ENCODE measurements at regions not wholly inside any gene's neighbourhood (a gene's known extent, or its start where the extent isn't known, plus 50 kb on each side); places are given as distances from the start of the nearest gene placed in this dataset.

GRCh38 chr1:216846339-216846738 is 123.1 kb upstream of the ESRRG start:
- H3K4me1 ChIP-seq (ENCODE audit: control insufficient read depth in 3 of 3, insufficient read depth in 3 of 3, low read length in 3 of 3), result peaks cover 0 to 3% (median 2%) of the 10 kb centered on the region in 3 donors
- H3K27ac ChIP-seq (ENCODE audit: low read depth, low read length), result no peak overlapping the region
- no peak overlapping the region for H3K4me3 ChIP-seq (ENCODE audit: low read length in 3 of 3)

GRCh38 chr1:216843409-216843808 is 120.2 kb upstream of the ESRRG start:
- H3K27me3 ChIP-seq (ENCODE audit: control insufficient read depth in 3 of 3, insufficient read depth in 3 of 3, low read length in 3 of 3), result no peaks in the 10 kb centered on the region
- no peak overlapping the region for H3K9ac ChIP-seq (ENCODE audit: low read depth in 1 of 3, low read length in 3 of 3)
- peaks cover 0 to 3% (median 2%) of the 10 kb centered on the region in 3 donors for H3K4me1 ChIP-seq (ENCODE audit: control insufficient read depth in 3 of 3, insufficient read depth in 3 of 3, low read length in 3 of 3)
- H3K36me3 ChIP-seq (ENCODE audit: control insufficient read depth in 3 of 3, insufficient read depth in 3 of 3, low read length in 3 of 3), result no peaks in the 10 kb centered on the region
- H3K27ac ChIP-seq (ENCODE audit: low read depth, low read length), result no peak overlapping the region
- no peak overlapping the region for H3K4me3 ChIP-seq (ENCODE audit: low read length in 3 of 3)
- H3K9me3 ChIP-seq (ENCODE audit: control insufficient read depth in 3 of 3, low read length in 3 of 3), result no peaks in the 10 kb centered on the region

More at GRCh38 chr1:216846339-216846738, 123.1 kb upstream of the ESRRG start:
- Histone ChIP-seq H3K9me3 (ENCODE audit: control insufficient read depth in 3 of 3, low read length in 3 of 3) (no peaks in the 10 kb centered on the region), H3K27me3 (ENCODE audit: control insufficient read depth in 3 of 3, insufficient read depth in 3 of 3, low read length in 3 of 3) (no peaks in the 10 kb centered on the region), H3K9ac (ENCODE audit: low read depth in 1 of 3, low read length in 3 of 3) (no peak overlapping the region), H3K36me3 (ENCODE audit: control insufficient read depth in 3 of 3, insufficient read depth in 3 of 3, low read length in 3 of 3) (no peaks in the 10 kb centered on the region)

GRCh38 chr1:216841165-216841564 is 117.9 kb upstream of the ESRRG start:
- no peak overlapping the region for H3K27ac ChIP-seq (ENCODE audit: low read depth, low read length)

GRCh38 chr1:216836316-216836715 is 113.1 kb upstream of the ESRRG start:
- H3K36me3 ChIP-seq (ENCODE audit: control insufficient read depth in 3 of 3, insufficient read depth in 3 of 3, low read length in 3 of 3), result no peaks in the 10 kb centered on the region
- no peak overlapping the region for H3K4me3 ChIP-seq (ENCODE audit: low read length in 3 of 3)
- H3K9ac ChIP-seq (ENCODE audit: low read depth in 1 of 3, low read length in 3 of 3), result no peak overlapping the region
- no peaks in the 10 kb centered on the region for H3K27me3 ChIP-seq (ENCODE audit: control insufficient read depth in 3 of 3, insufficient read depth in 3 of 3, low read length in 3 of 3)
- H3K4me1 ChIP-seq (ENCODE audit: control insufficient read depth in 3 of 3, insufficient read depth in 3 of 3, low read length in 3 of 3), result no peaks in the 10 kb centered on the region
- H3K27ac ChIP-seq (ENCODE audit: low read depth, low read length), result no peak overlapping the region
- no peaks in the 10 kb centered on the region for H3K9me3 ChIP-seq (ENCODE audit: control insufficient read depth in 3 of 3, low read length in 3 of 3)

More at GRCh38 chr1:216841165-216841564, 117.9 kb upstream of the ESRRG start:
- H3K36me3 ChIP-seq (ENCODE audit: control insufficient read depth in 3 of 3, insufficient read depth in 3 of 3, low read length in 3 of 3), result no peaks in the 10 kb centered on the region
- no peaks in the 10 kb centered on the region for H3K9me3 ChIP-seq (ENCODE audit: control insufficient read depth in 3 of 3, low read length in 3 of 3)
- no peaks in the 10 kb centered on the region for H3K4me1 ChIP-seq (ENCODE audit: control insufficient read depth in 3 of 3, insufficient read depth in 3 of 3, low read length in 3 of 3)
- no peak overlapping the region for H3K4me3 ChIP-seq (ENCODE audit: low read length in 3 of 3)
- no peaks in the 10 kb centered on the region for H3K27me3 ChIP-seq (ENCODE audit: control insufficient read depth in 3 of 3, insufficient read depth in 3 of 3, low read length in 3 of 3)
- H3K9ac ChIP-seq (ENCODE audit: low read depth in 1 of 3, low read length in 3 of 3), result no peak overlapping the region

- Histone ChIP-seq H3K27me3 (ENCODE audit: control insufficient read depth in 3 of 3, insufficient read depth in 3 of 3, low read length in 3 of 3) (no peaks in the 10 kb centered on the region), H3K4me3 (ENCODE audit: low read length in 3 of 3) (no peak overlapping the region), H3K9me3 (ENCODE audit: control insufficient read depth in 3 of 3, low read length in 3 of 3) (no peaks in the 10 kb centered on the region)
Observed at GRCh38 chr1:216833509-216833908, 110.3 kb upstream of the ESRRG start.

GRCh38 chr1:216832192-216832591 is 109.0 kb upstream of the ESRRG start:
- H3K27ac ChIP-seq (ENCODE audit: low read depth, low read length), result no peak overlapping the region
- no peaks in the 10 kb centered on the region for H3K4me1 ChIP-seq (ENCODE audit: control insufficient read depth in 3 of 3, insufficient read depth in 3 of 3, low read length in 3 of 3)
- no peaks in the 10 kb centered on the region for H3K36me3 ChIP-seq (ENCODE audit: control insufficient read depth in 3 of 3, insufficient read depth in 3 of 3, low read length in 3 of 3)
- H3K27me3 ChIP-seq (ENCODE audit: control insufficient read depth in 3 of 3, insufficient read depth in 3 of 3, low read length in 3 of 3), result no peaks in the 10 kb centered on the region
- no peaks in the 10 kb centered on the region for H3K9me3 ChIP-seq (ENCODE audit: control insufficient read depth in 3 of 3, low read length in 3 of 3)
- no peak overlapping the region for H3K4me3 ChIP-seq (ENCODE audit: low read length in 3 of 3)
- H3K9ac ChIP-seq (ENCODE audit: low read depth in 1 of 3, low read length in 3 of 3), result no peak overlapping the region

More at GRCh38 chr1:216833509-216833908, 110.3 kb upstream of the ESRRG start:
- Histone ChIP-seq H3K4me1 (ENCODE audit: control insufficient read depth in 3 of 3, insufficient read depth in 3 of 3, low read length in 3 of 3) (no peaks in the 10 kb centered on the region), H3K36me3 (ENCODE audit: control insufficient read depth in 3 of 3, insufficient read depth in 3 of 3, low read length in 3 of 3) (no peaks in the 10 kb centered on the region), H3K27ac (ENCODE audit: low read depth, low read length) (no peak overlapping the region), H3K9ac (ENCODE audit: low read depth in 1 of 3, low read length in 3 of 3) (no peak overlapping the region)

- Histone ChIP-seq H3K4me1 (ENCODE audit: control insufficient read depth in 3 of 3, insufficient read depth in 3 of 3, low read length in 3 of 3) (no peaks in the 10 kb centered on the region), H3K9me3 (ENCODE audit: control insufficient read depth in 3 of 3, low read length in 3 of 3) (no peaks in the 10 kb centered on the region), H3K27ac (ENCODE audit: low read depth, low read length) (no peak overlapping the region), H3K27me3 (ENCODE audit: control insufficient read depth in 3 of 3, insufficient read depth in 3 of 3, low read length in 3 of 3) (no peaks in the 10 kb centered on the region), H3K36me3 (ENCODE audit: control insufficient read depth in 3 of 3, insufficient read depth in 3 of 3, low read length in 3 of 3) (no peaks in the 10 kb centered on the region), H3K4me3 (ENCODE audit: low read length in 3 of 3) (no peak overlapping the region), H3K9ac (ENCODE audit: low read depth in 1 of 3, low read length in 3 of 3) (no peak overlapping the region)
Observed at GRCh38 chr1:216830424-216831210, 107.4 kb upstream of the ESRRG start.

- Histone ChIP-seq H3K4me3 (ENCODE audit: low read length in 3 of 3) (no peak overlapping the region), H3K36me3 (ENCODE audit: control insufficient read depth in 3 of 3, insufficient read depth in 3 of 3, low read length in 3 of 3) (no peaks in the 10 kb centered on the region), H3K9ac (ENCODE audit: low read depth in 1 of 3, low read length in 3 of 3) (no peak overlapping the region), H3K27me3 (ENCODE audit: control insufficient read depth in 3 of 3, insufficient read depth in 3 of 3, low read length in 3 of 3) (no peaks in the 10 kb centered on the region), H3K4me1 (ENCODE audit: control insufficient read depth in 3 of 3, insufficient read depth in 3 of 3, low read length in 3 of 3) (no peaks in the 10 kb centered on the region), H3K27ac (ENCODE audit: low read depth, low read length) (no peak overlapping the region), H3K9me3 (ENCODE audit: control insufficient read depth in 3 of 3, low read length in 3 of 3) (no peaks in the 10 kb centered on the region)
Observed at GRCh38 chr1:216827251-216827650, 104.0 kb upstream of the ESRRG start.

- H3K27ac ChIP-seq (ENCODE audit: low read depth, low read length), result no peak overlapping the region
- no peaks in the 10 kb centered on the region for H3K27me3 ChIP-seq (ENCODE audit: control insufficient read depth in 3 of 3, insufficient read depth in 3 of 3, low read length in 3 of 3)
- no peaks in the 10 kb centered on the region for H3K36me3 ChIP-seq (ENCODE audit: control insufficient read depth in 3 of 3, insufficient read depth in 3 of 3, low read length in 3 of 3)
- no peak overlapping the region for H3K9ac ChIP-seq (ENCODE audit: low read depth in 1 of 3, low read length in 3 of 3)
- no peaks in the 10 kb centered on the region for H3K9me3 ChIP-seq (ENCODE audit: control insufficient read depth in 3 of 3, low read length in 3 of 3)
- H3K4me3 ChIP-seq (ENCODE audit: low read length in 3 of 3), result no peak overlapping the region
- no peaks in the 10 kb centered on the region for H3K4me1 ChIP-seq (ENCODE audit: control insufficient read depth in 3 of 3, insufficient read depth in 3 of 3, low read length in 3 of 3)
Observed at GRCh38 chr1:216826646-216827045, 103.4 kb upstream of the ESRRG start.

- H3K9ac ChIP-seq (ENCODE audit: low read depth in 1 of 3, low read length in 3 of 3), result no peak overlapping the region
Observed at GRCh38 chr1:216826214-216826613, 103.0 kb upstream of the ESRRG start.

More at GRCh38 chr1:216826214-216826613, 103.0 kb upstream of the ESRRG start:
- Histone ChIP-seq H3K27ac (ENCODE audit: low read depth, low read length) (no peak overlapping the region), H3K4me3 (ENCODE audit: low read length in 3 of 3) (no peak overlapping the region), H3K36me3 (ENCODE audit: control insufficient read depth in 3 of 3, insufficient read depth in 3 of 3, low read length in 3 of 3) (no peaks in the 10 kb centered on the region), H3K4me1 (ENCODE audit: control insufficient read depth in 3 of 3, insufficient read depth in 3 of 3, low read length in 3 of 3) (no peaks in the 10 kb centered on the region), H3K27me3 (ENCODE audit: control insufficient read depth in 3 of 3, insufficient read depth in 3 of 3, low read length in 3 of 3) (no peaks in the 10 kb centered on the region), H3K9me3 (ENCODE audit: control insufficient read depth in 3 of 3, low read length in 3 of 3) (no peaks in the 10 kb centered on the region)
